ACC112 (cell line): ENCODE measurements at regions not wholly inside any gene's neighbourhood (a gene's known extent, or its start where the extent isn't known, plus 50 kb on each side); places are given as distances from the start of the nearest gene placed in this dataset.

Experiments used
- H2AFZ ChIP-seq: fragments of 200-600 bp; sonication (generic); one replicate; pipeline ENCODE4 v1.6.0; 2017; ENCODE audit warnings: antibody characterized with exemption, low read length; ENCODE audit not compliant: unreplicated experiment
- H3K27ac ChIP-seq: fragments of 200-600 bp; sonication (generic); 2 replicates; pipeline ENCODE4 v1.5.1; 2014; ENCODE audit warnings: low read depth, mild to moderate bottlenecking, antibody characterized with exemption, low read length, moderate library complexity
- H3K27me3 ChIP-seq: fragments of 200-600 bp; sonication (generic); 2 replicates; pipeline ENCODE4 v1.6.1; 2014; ENCODE audit warnings: mild to moderate bottlenecking, antibody characterized with exemption, low read length, moderate library complexity, mixed read lengths; ENCODE audit not compliant: insufficient read depth
- H3K36me3 ChIP-seq: fragments of 200-600 bp; sonication (generic); 2 replicates; pipeline ENCODE4 v1.6.1; 2016; ENCODE audit warnings: mild to moderate bottlenecking, antibody characterized with exemption, low read length, moderate library complexity, mixed read lengths; ENCODE audit not compliant: insufficient read depth
- H3K4me1 ChIP-seq: fragments of 200-600 bp; sonication (generic); one replicate; pipeline ENCODE4 v1.6.1; 2016; ENCODE audit warnings: low read length, mixed read lengths; ENCODE audit not compliant: insufficient read depth, unreplicated experiment, control insufficient read depth
- H3K4me3 ChIP-seq: fragments of 200-600 bp; sonication (generic); 2 replicates; pipeline ENCODE4 v1.5.1; 2014; ENCODE audit warnings: mild to moderate bottlenecking, low read depth, low read length
- H3K79me2 ChIP-seq: fragments of 200-600 bp; sonication (generic); one replicate; pipeline ENCODE4 v1.6.0; 2016; ENCODE audit warnings: low read length; ENCODE audit not compliant: control insufficient read depth, unreplicated experiment, insufficient read depth

DNA sequence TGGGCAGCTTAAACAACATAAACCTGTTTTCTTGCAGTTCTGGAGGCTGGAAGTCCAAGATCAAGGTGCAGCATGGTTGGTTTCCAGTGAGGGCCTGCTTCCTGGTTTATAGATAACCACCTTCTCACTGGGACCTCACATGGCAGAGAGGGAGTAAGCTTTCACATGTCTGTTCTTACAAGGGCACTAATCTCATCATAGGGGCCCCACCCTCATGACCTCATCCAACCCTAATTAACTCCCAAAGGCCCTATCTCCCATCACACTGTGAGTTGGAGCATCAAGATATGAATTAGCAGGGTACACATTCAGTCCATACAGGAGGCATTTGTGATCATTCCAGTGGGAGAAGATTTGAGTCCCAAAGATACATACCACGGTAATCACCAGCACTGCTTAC lies 50.5 kb upstream of the GRIN2A start:
- H3K27ac ChIP-seq = no peak overlapping the region
- no peaks in the 10 kb centered on the region for H3K27me3 ChIP-seq
- H3K36me3 ChIP-seq = no peaks in the 10 kb centered on the region
- H3K79me2 ChIP-seq = no peaks in the 10 kb centered on the region
- no peak overlapping the region for H3K4me3 ChIP-seq
- H3K4me1 ChIP-seq = no peaks in the 10 kb centered on the region
- H2AFZ ChIP-seq = no peak overlapping the region

GRCh38 chr16:10239640-10240039 lies 57.4 kb upstream of the GRIN2A start:
- no peak overlapping the region for H2AFZ ChIP-seq
- no peaks in the 10 kb centered on the region for H3K79me2 ChIP-seq
- no peak overlapping the region for H3K4me3 ChIP-seq
- H3K36me3 ChIP-seq = no peaks in the 10 kb centered on the region
- H3K27me3 ChIP-seq = no peaks in the 10 kb centered on the region
- no peaks in the 10 kb centered on the region for H3K4me1 ChIP-seq
- no peak overlapping the region for H3K27ac ChIP-seq

DNA sequence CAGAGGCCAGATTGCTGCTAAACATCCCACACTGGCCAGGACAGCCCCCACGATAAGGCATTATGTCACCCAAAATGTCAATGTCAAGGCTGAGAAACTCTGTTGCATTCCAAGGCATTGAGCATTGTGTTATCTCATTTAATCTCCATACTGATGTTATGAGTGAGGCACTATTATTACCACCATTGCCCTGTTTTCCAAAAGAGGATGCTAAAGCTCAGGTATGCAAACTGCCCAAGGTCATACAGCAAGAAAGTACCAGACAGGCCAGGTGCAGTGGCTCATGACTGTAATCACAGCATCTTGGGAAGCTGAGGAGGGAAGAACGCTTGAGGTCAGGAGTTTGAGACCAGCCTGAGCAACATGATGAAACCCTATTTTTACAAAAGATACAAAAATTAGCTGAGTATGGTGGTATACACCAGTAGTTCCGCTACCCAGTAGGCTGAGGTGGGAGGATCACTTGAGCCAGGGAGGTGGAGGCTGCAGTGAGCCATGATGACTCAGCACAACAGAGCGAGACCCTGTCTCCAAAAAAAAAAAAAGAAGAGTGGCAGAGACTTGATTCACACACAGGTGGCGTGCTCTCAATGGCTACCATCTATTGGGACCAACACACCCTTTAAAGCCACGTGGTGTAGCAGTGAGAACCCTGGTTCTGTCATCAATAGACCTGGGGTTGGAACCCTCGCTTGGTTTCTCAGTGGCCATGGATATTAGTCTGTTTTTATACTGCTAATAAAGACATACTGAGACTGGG lies 58.8 kb upstream of the GRIN2A start:
- Histone ChIP-seq H3K27ac (no peak overlapping the region), H3K4me3 (no peak overlapping the region), H3K36me3 (no peaks in the 10 kb centered on the region), H3K27me3 (no peaks in the 10 kb centered on the region), H2AFZ (no peak overlapping the region), H3K79me2 (no peaks in the 10 kb centered on the region), H3K4me1 (no peaks in the 10 kb centered on the region)

GRCh38 chr16:10242097-10242496 lies 59.9 kb upstream of the GRIN2A start:
- H3K79me2 ChIP-seq = no peaks in the 10 kb centered on the region
- H3K27me3 ChIP-seq = no peaks in the 10 kb centered on the region
- H3K36me3 ChIP-seq = no peaks in the 10 kb centered on the region
- no peak overlapping the region for H3K4me3 ChIP-seq
- no peak overlapping the region for H3K27ac ChIP-seq
- no peaks in the 10 kb centered on the region for H3K4me1 ChIP-seq
- no peak overlapping the region for H2AFZ ChIP-seq

GRCh38 chr16:10242916-10243315 lies 60.7 kb upstream of the GRIN2A start:
- Histone ChIP-seq H3K36me3 (no peaks in the 10 kb centered on the region), H3K4me1 (no peaks in the 10 kb centered on the region), H3K27me3 (no peaks in the 10 kb centered on the region), H3K4me3 (no peak overlapping the region), H3K27ac (no peak overlapping the region), H3K79me2 (no peaks in the 10 kb centered on the region), H2AFZ (no peak overlapping the region)

DNA sequence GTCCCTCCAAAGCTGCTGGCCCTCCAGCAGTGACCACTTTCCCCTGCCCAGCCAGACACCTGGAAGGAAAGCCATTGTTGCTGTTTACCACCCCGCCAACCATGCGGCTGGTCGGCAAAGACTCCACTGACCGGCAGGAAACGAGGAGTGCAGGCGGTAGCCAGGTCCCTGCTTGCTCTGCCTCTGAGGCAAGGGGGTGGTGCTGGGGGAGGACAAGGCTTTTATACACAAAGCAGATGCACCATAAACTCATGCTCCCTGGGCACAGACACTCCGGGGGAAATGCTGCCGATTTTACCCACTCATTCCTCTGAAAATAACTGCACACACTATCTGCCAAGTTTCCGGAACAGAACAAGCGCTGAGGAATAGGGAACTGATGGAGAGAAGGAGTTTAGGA lies 62.8 kb upstream of the GRIN2A start:
- Histone ChIP-seq H2AFZ (no peak overlapping the region), H3K27ac (no peak overlapping the region), H3K36me3 (no peaks in the 10 kb centered on the region), H3K79me2 (no peaks in the 10 kb centered on the region), H3K4me3 (no peak overlapping the region), H3K27me3 (no peaks in the 10 kb centered on the region), H3K4me1 (no peaks in the 10 kb centered on the region)

DNA sequence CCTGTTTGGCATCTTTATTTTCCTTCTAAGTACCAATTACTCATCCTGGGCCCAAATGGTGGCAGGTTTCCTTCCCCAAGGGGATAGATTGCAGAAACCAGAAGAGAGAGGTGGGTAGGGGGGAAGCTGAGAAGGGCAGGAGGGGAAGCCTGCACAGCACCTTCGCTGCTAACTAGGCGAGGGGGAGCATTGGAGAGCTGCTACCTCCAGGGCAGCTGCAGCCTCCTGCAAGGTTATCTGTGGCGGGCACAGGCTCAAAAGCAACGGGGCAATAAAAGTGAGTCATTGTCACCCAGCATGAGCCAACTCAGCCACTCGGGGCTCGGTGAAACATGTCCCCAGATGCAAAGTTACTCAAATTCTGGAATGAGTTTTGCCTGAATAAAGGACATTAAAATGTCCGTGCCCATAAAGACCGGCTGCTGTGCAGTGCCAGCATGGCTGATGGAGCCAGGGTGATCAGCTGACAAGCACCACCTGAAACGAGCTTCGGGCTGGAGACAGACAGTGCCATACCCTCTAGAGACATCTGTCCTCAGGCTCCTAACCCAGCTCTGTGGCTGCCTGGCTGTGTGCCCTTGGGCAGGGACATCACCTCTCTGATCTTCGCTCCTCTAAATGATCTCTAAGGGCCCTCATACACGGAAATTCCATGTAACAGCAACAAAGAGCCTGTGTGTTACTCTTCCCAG lies 68.1 kb upstream of the GRIN2A start:
- H3K36me3 ChIP-seq = no peaks in the 10 kb centered on the region
- no peaks in the 10 kb centered on the region for H3K4me1 ChIP-seq
- H3K27me3 ChIP-seq = no peaks in the 10 kb centered on the region; the same call in 1 of the 2 replicates
- H3K27ac ChIP-seq = no peak overlapping the region
- no peak overlapping the region for H3K4me3 ChIP-seq
- H3K79me2 ChIP-seq = no peaks in the 10 kb centered on the region
- no peak overlapping the region for H2AFZ ChIP-seq

DNA sequence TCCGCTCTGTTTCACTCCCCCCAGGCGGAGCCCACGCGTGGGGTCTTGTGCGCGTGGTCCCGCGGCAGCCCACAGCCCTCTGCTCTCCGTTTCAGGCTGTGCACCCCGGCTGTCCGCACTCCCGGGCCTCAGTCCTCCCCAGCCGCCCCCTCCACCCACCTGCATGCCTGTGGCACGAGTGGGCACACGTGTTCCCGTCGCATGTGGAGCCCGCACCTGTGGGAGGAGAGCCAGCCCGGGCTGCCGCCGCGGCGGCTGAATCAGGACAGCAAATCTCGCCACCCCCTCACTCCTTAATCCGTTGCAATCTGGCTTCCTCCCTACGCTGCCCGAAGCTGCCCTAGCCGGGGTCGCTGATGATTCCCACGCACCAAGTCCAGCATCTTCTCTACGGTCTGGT lies 69.9 kb upstream of the GRIN2A start:
- Histone ChIP-seq H3K4me1 (no peaks in the 10 kb centered on the region), H3K27me3 (no peaks in the 10 kb centered on the region; the same call in 1 of the 2 replicates), H3K36me3 (no peaks in the 10 kb centered on the region), H3K79me2 (no peaks in the 10 kb centered on the region), H3K4me3 (no peak overlapping the region), H3K27ac (no peak overlapping the region), H2AFZ (no peak overlapping the region)

GRCh38 chr16:10253409-10253808 lies 71.2 kb upstream of the GRIN2A start:
- H2AFZ ChIP-seq = no peak overlapping the region
- H3K4me1 ChIP-seq = no peaks in the 10 kb centered on the region
- no peak overlapping the region for H3K27ac ChIP-seq
- no peaks in the 10 kb centered on the region for H3K36me3 ChIP-seq
- H3K27me3 ChIP-seq = no peaks in the 10 kb centered on the region; the same call in 1 of the 2 replicates
- no peaks in the 10 kb centered on the region for H3K79me2 ChIP-seq
- H3K4me3 ChIP-seq = no peak overlapping the region

- Histone ChIP-seq H3K4me3 (no peak overlapping the region), H3K27ac (no peak overlapping the region), H3K4me1 (no peaks in the 10 kb centered on the region), H3K36me3 (no peaks in the 10 kb centered on the region), H2AFZ (no peak overlapping the region), H3K27me3 (no peaks in the 10 kb centered on the region; the same call in 1 of the 2 replicates), H3K79me2 (no peaks in the 10 kb centered on the region)
Observed at GRCh38 chr16:10255728-10256127, 73.5 kb upstream of the GRIN2A start.
